HEK293 (cell line): ENCODE measurements at regions not wholly inside any gene's neighbourhood (a gene's known extent, or its start where the extent isn't known, plus 50 kb on each side); places are given as distances from the start of the nearest gene placed in this dataset.

ENCODE experiments used
- CTCF ChIA-PET: fragments of 350-600 bp; formaldehyde crosslinking; extraction: SDS; loops from one replicate; lab custom pipeline; 2021; ENCODE audit warnings: antibody characterized with exemption; lab: Yijun Ruan, JAX
- POLR2A ChIA-PET: fragments of 300-600 bp; formaldehyde crosslinking; extraction: SDS; loops from one replicate; lab custom pipeline; 2020; ENCODE audit warnings: antibody characterized with exemption, inconsistent platforms; lab: Yijun Ruan, JAX
- H3K27ac ChIP-seq: fragments of 200-500 bp; sonication (Bioruptor generic); 2 replicates; pipeline ENCODE4 v1.5.1; 2014; ENCODE audit warnings: low read depth, low read length, control low read depth, inconsistent platforms; ENCODE audit errors: extremely low read depth
- H3K36me3 ChIP-seq, 2 experiments: fragments of 200-500 bp in 1 of 2; sonication (Bioruptor generic) in 1 of 2; 1 replicate in 1 of 2; 2 replicates in 1 of 2; pipeline ENCODE4 v1.5.1; 2014 to 2017; ENCODE audit warnings: inconsistent platforms in 2 of 2, low read length in 2 of 2; ENCODE audit not compliant: control insufficient read depth in 2 of 2, insufficient read depth in 1 of 2
- H3K4me1 ChIP-seq: fragments of 200-500 bp; sonication (Bioruptor generic); 2 replicates; pipeline ENCODE4 v1.5.1; 2014; ENCODE audit warnings: mild to moderate bottlenecking, low read length, inconsistent platforms; ENCODE audit not compliant: control insufficient read depth, insufficient read depth
- H3K4me3 ChIP-seq: 2 replicates; pipeline ENCODE4 v1.5.1; 2011; ENCODE audit warnings: low read depth, mild to moderate bottlenecking, control low read depth, low read length, moderate library complexity
- H3K9me3 ChIP-seq: fragments of 200-500 bp; sonication (Bioruptor generic); 2 replicates; pipeline ENCODE4 v1.5.1; 2014; ENCODE audit warnings: low read depth, low read length, inconsistent platforms; ENCODE audit not compliant: control insufficient read depth, insufficient read depth
- EGR2 ChIP-seq: fragments of 450-650 bp; formaldehyde crosslinking; IDR thresholded peaks from 2 replicates; pipeline ENCODE4 v1.5.1; 2016; ENCODE audit warnings: low read depth, missing biosample characterization, missing genetic modification characterization
- HIC1 ChIP-seq: fragments of 450-650 bp; formaldehyde crosslinking; IDR thresholded peaks from 2 replicates; pipeline ENCODE4 v1.5.1; 2016; ENCODE audit warnings: missing biosample characterization, missing genetic modification characterization
- KLF1 ChIP-seq: fragments of 450-650 bp; formaldehyde crosslinking; IDR thresholded peaks from 2 replicates; pipeline ENCODE4 v1.5.1; 2016; ENCODE audit warnings: missing biosample characterization, missing genetic modification characterization
- KLF9 ChIP-seq: fragments of 450-650 bp; formaldehyde crosslinking; IDR thresholded peaks from 2 replicates; pipeline ENCODE4 v1.5.1; 2016; ENCODE audit warnings: missing biosample characterization, missing genetic modification characterization, low read depth
- PRDM10 ChIP-seq: fragments of 450-650 bp; formaldehyde crosslinking; IDR thresholded peaks from 2 replicates; pipeline ENCODE4 v1.5.1; 2016; ENCODE audit warnings: missing biosample characterization, missing genetic modification characterization
- SP7 ChIP-seq: fragments of 450-650 bp; formaldehyde crosslinking; IDR thresholded peaks from 2 replicates; pipeline ENCODE4 v1.5.1; 2016; ENCODE audit warnings: missing biosample characterization, missing genetic modification characterization
- ZNF138 ChIP-seq: fragments of 450-650 bp; formaldehyde crosslinking; IDR thresholded peaks from 2 replicates; pipeline ENCODE4 v1.5.1; 2016; ENCODE audit warnings: missing biosample characterization, missing genetic modification characterization, borderline replicate concordance
- ZNF157 ChIP-seq: fragments of 450-650 bp; formaldehyde crosslinking; IDR thresholded peaks from 2 replicates; pipeline ENCODE4 v1.5.1; 2016; ENCODE audit warnings: missing biosample characterization, missing genetic modification characterization
- ZNF292 ChIP-seq: fragments of 450-650 bp; formaldehyde crosslinking; IDR thresholded peaks from 2 replicates; pipeline ENCODE4 v1.5.1; 2016; ENCODE audit warnings: low read depth, missing biosample characterization, missing genetic modification characterization, borderline replicate concordance
- ZNF302 ChIP-seq: fragments of 450-650 bp; formaldehyde crosslinking; IDR thresholded peaks from 2 replicates; pipeline ENCODE4 v1.5.1; 2016; ENCODE audit warnings: missing biosample characterization, missing genetic modification characterization, low read depth
- ZNF324 ChIP-seq: fragments of 450-650 bp; formaldehyde crosslinking; IDR thresholded peaks from 2 replicates; pipeline ENCODE4 v1.5.1; 2016; ENCODE audit warnings: missing biosample characterization, missing genetic modification characterization
- ZNF416 ChIP-seq: fragments of 450-650 bp; formaldehyde crosslinking; IDR thresholded peaks from 2 replicates; pipeline ENCODE4 v1.5.1; 2016; ENCODE audit warnings: missing biosample characterization, missing genetic modification characterization
- ZNF544 ChIP-seq: fragments of 450-650 bp; formaldehyde crosslinking; IDR thresholded peaks from 2 replicates; pipeline ENCODE4 v1.5.0; 2017; ENCODE audit warnings: missing biosample characterization, missing genetic modification characterization
- ZNF785 ChIP-seq: fragments of 450-650 bp; formaldehyde crosslinking; IDR thresholded peaks from 2 replicates; pipeline ENCODE4 v1.5.1; 2016; ENCODE audit warnings: missing biosample characterization, missing genetic modification characterization
- ZNF791 ChIP-seq: fragments of 450-650 bp; formaldehyde crosslinking; IDR thresholded peaks from 2 replicates; pipeline ENCODE4 v1.5.1; 2016; ENCODE audit warnings: missing biosample characterization, missing genetic modification characterization
- ZSCAN4 ChIP-seq: fragments of 450-650 bp; formaldehyde crosslinking; IDR thresholded peaks from 2 replicates; pipeline ENCODE4 v1.5.1; 2017; ENCODE audit warnings: missing biosample characterization, missing genetic modification characterization
- ZSCAN5A ChIP-seq: fragments of 450-650 bp; formaldehyde crosslinking; IDR thresholded peaks from 2 replicates; pipeline ENCODE4 v1.5.1; 2016; ENCODE audit warnings: missing biosample characterization, missing genetic modification characterization

GRCh38 chr6:130717657-130718056, 109.5 kb upstream of the SMLR1 start:
- H3K27ac ChIP-seq: no peak overlapping the region
- ChIA-PET CTCF (interaction anchor here (0.6 kb wide), 1 partner anchor 422 kb away, joined by 4 read pairs; no protein-coding TSS in a partner anchor), POLR2A (no interaction called here)
- no peaks in the 10 kb centered on the region; the same call in 1 of the 2 replicates for H3K9me3 ChIP-seq
- H3K36me3 ChIP-seq: no peaks in the 10 kb centered on the region
- no peak overlapping the region for H3K4me3 ChIP-seq
- H3K4me1 ChIP-seq: no peaks in the 10 kb centered on the region
- TF ChIP-seq HIC1 (tag by site-specific recombination) (no peak), ZNF292 (tag by site-specific recombination) (no peak), PRDM10 (tag by site-specific recombination) (no peak), SP7 (tag by site-specific recombination) (no peak), ZNF302 (tag by site-specific recombination) (no peak), KLF9 (tag by site-specific recombination) (no peak), ZSCAN5A (tag by site-specific recombination) (no peak), ZNF416 (tag by site-specific recombination) (no peak), KLF1 (no peak), ZNF138 (tag by site-specific recombination) (no peak), ZSCAN4 (no peak), ZNF791 (tag by site-specific recombination) (no peak), EGR2 (tag by site-specific recombination) (no peak)

- Histone ChIP-seq H3K9me3 (no peaks in the 10 kb centered on the region; the same call in 1 of the 2 replicates), H3K4me3 (no peak overlapping the region), H3K36me3 (no peaks in the 10 kb centered on the region), H3K27ac (no peak overlapping the region), H3K4me1 (no peaks in the 10 kb centered on the region)
- ChIA-PET CTCF (interaction anchor here (0.6 kb wide), 1 partner anchor 152 kb away, joined by 3 read pairs; no protein-coding TSS in a partner anchor), POLR2A (interaction anchor here (0.6 kb wide), 1 partner anchor 129 kb away, joined by 4 read pairs; no protein-coding TSS in a partner anchor)
- no peak for TF ChIP-seq ZNF544 (tag by site-specific recombination)
- TF ChIP-seq ZNF324 (tag by site-specific recombination): no peak
- no peak for TF ChIP-seq ZNF138 (tag by site-specific recombination)
- no peak for TF ChIP-seq ZNF785
- TF ChIP-seq ZNF157 (tag by site-specific recombination): no peak
These were observed 107.0 kb upstream of the SMLR1 start for GRCh38 chr6:130720076-130720715.
